GM18508 (cell line): ENCODE measurements at regions not wholly inside any gene's neighbourhood (a gene's known extent, or its start where the extent isn't known, plus 50 kb on each side); places are given as distances from the start of the nearest gene placed in this dataset.

Experiments used
- ATAC-seq: cut with Tn5 transposase; IDR thresholded peaks from one replicate; pipeline ENCODE4 v1.9.1; 2021; ENCODE audit warnings: moderate number of reproducible peaks; ENCODE audit not compliant: insufficient read depth, unreplicated experiment

DNA sequence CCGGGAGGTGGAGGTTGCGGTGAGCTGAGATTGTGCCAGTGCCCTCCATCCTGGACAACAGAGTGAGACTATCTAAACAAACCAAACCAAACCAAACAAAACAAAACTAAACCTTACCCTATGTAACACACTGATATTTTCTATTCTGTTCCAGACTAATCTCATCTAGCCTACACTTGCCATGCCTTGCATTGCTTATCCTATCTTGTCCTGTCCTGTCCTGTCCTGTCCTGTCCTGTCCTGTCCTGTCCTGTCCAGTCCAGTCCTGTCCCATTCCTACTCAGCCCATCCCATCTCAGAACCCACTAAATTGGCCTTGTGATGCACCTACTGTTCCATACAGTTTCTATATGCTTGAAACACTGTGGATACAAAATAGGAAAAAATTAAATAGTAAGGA, 64.7 kb upstream of the HDAC9 start:
- ATAC-seq: no peak

DNA sequence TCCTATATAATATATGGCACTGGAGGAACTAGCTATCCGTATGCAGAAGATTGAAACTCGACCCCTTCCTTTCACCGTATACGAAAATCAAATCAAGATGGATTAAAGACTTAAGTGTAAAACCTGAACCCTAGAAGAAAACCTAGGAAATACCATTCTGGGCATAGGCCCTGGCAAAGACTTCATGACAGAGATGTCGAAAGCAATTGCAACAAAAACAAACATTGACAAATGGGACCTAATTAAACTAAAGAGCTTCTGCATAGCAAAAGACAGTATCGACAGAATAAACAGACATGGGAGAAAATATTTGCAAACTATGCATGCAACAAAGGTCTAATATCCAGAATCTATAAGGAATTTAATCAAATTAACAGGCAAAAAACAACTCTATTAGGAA, 61.4 kb upstream of the HDAC9 start:
- ATAC-seq: no peak

DNA sequence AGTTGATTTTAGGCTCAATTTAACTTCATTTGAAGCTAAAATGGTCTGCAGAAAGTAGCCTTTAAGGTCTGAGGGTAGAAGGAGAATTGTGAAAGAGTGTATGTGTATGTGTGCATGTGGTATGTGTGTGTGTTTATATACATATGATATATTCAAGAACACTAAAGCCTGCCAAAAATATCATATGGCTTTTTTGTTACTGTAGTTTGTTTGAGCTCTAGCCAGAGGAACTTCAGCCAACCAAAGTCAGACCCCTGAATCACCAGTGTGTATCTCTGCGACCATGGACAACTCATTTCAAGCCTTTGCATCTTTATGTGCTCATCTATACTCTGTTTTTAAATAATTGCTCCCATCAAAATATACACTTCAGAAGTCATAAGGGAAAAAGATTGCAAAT, 58.4 kb upstream of the HDAC9 start:
- ATAC-seq: no peak

DNA sequence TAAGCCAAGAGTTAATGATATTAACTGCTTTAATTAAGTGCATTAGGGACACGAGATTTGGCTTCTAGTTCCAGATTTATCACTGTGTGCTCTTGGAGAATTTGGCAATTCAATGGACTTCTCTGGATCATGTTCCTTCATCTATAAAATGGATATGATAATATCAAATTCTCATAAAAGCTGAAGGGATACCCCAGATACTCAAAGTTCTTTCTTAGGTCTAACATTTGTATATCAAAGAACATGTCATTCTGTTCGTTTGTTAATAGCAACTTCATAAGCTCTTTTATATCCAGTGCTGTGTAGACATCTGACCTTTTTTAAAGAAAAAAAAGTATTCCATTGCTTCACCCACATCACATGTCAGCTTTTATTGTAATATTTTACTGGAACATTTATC, 54.6 kb upstream of the HDAC9 start:
- no peak for ATAC-seq

DNA sequence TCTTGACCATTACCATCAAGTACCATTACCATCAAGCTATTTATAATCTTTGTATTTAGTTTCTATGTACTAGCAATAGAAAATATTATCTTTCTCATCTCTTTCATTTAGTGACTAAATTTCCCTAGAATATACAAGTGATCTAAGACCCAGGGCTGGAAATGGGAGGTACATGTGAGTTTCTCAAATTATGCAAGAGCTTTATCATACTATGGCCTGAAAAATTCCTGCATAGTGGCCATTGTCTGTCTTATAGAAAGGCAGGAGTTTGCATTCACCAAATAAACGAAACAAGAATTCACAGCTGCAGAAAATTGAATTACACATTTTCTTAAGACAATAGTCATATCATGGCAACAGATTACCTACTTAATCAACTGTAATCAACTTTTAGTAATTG, 50.7 kb upstream of the HDAC9 start:
- no peak for ATAC-seq

DNA sequence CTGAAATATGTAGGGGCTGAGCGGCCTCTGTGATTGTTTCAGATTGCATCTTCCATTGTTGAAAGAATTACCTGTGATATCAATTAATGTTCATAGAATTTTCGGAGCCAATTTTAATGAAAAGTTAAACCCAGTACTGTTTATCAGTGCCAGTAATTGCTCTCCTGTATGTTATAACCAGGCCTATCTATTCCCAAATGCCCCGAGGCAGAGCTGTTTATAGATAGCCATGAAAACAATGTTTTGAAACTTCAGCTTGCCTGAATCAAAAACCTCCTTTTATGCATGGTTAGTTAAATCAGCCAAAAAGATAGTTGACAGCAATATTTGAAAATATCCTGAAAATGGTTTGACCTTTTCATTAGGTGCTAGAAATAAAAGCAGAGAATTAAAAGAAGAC, 50.1 kb upstream of the HDAC9 start:
- ATAC-seq: no peak
